Ishikawa (cell line): ENCODE measurements at regions not wholly inside any gene's neighbourhood (a gene's known extent, or its start where the extent isn't known, plus 50 kb on each side); places are given as distances from the start of the nearest gene placed in this dataset.

Experiments
- CEBPB ChIP-seq: IDR thresholded peaks from 2 replicates; pipeline ENCODE4 v1.6.1; 2012
- CREB1 ChIP-seq: IDR thresholded peaks from 2 replicates; pipeline ENCODE4 v1.6.1; 2012; ENCODE audit warnings: low read depth
- EGR1 ChIP-seq: IDR thresholded peaks from 2 replicates; pipeline ENCODE4 v1.6.1; 2012
- EP300 ChIP-seq: IDR thresholded peaks from 2 replicates; pipeline ENCODE4 v1.6.1; 2012; ENCODE audit warnings: borderline replicate concordance
- FOXM1 ChIP-seq: IDR thresholded peaks from 2 replicates; pipeline ENCODE4 v1.6.1; 2012; ENCODE audit warnings: low read depth, borderline replicate concordance
- MAX ChIP-seq: IDR thresholded peaks from 2 replicates; pipeline ENCODE4 v1.6.1; 2012
- NFIC ChIP-seq: IDR thresholded peaks from 2 replicates; pipeline ENCODE4 v1.6.1; 2012
- RAD21 ChIP-seq: IDR thresholded peaks from 2 replicates; pipeline ENCODE4 v1.6.1; 2012; ENCODE audit warnings: low read depth
- REST ChIP-seq: IDR thresholded peaks from 2 replicates; pipeline ENCODE4 v1.6.1; 2012; ENCODE audit warnings: low read depth, mild to moderate bottlenecking
- TAF1 ChIP-seq: IDR thresholded peaks from 2 replicates; pipeline ENCODE4 v1.6.1; 2012; ENCODE audit warnings: low read depth, mild to moderate bottlenecking
- TCF12 ChIP-seq: IDR thresholded peaks from 2 replicates; pipeline ENCODE4 v1.6.1; 2012; ENCODE audit warnings: low read depth
- TEAD4 ChIP-seq: IDR thresholded peaks from 2 replicates; pipeline ENCODE4 v1.6.1; 2012
- USF1 ChIP-seq: IDR thresholded peaks from 2 replicates; pipeline ENCODE4 v1.6.1; 2012
- YY1 ChIP-seq: IDR thresholded peaks from 2 replicates; pipeline ENCODE4 v1.6.1; 2012; ENCODE audit warnings: low read depth
- ZBTB7A ChIP-seq: IDR thresholded peaks from 2 replicates; pipeline ENCODE4 v1.6.1; 2012; ENCODE audit warnings: low read depth

- no peak for TF ChIP-seq YY1
- TF ChIP-seq ZBTB7A: no peak
- no peak for TF ChIP-seq RAD21
- TF ChIP-seq TAF1: no peak
- no peak for TF ChIP-seq FOXM1
- no peak for TF ChIP-seq TCF12
- TF ChIP-seq EP300: no peak
- no peak for TF ChIP-seq NFIC
- no peak for TF ChIP-seq MAX
- no peak for TF ChIP-seq REST
- no peak for TF ChIP-seq TEAD4
- no peak for TF ChIP-seq USF1
- TF ChIP-seq CREB1: no peak
- no peak for TF ChIP-seq CEBPB
- no peak for TF ChIP-seq EGR1
These were observed 137.6 kb upstream of the ZNF385D start for GRCh38 chr3:21888656-21889055.

GRCh38 chr3:21889166-21889565 is 138.2 kb upstream of the ZNF385D start:
- TF ChIP-seq USF1 (no peak), RAD21 (no peak), REST (no peak), YY1 (no peak), FOXM1 (no peak), TCF12 (no peak), TAF1 (no peak), CEBPB (no peak)

GRCh38 chr3:21892104-21892503 is 141.1 kb upstream of the ZNF385D start:
- no peak for TF ChIP-seq MAX
- TF ChIP-seq TCF12: no peak

DNA sequence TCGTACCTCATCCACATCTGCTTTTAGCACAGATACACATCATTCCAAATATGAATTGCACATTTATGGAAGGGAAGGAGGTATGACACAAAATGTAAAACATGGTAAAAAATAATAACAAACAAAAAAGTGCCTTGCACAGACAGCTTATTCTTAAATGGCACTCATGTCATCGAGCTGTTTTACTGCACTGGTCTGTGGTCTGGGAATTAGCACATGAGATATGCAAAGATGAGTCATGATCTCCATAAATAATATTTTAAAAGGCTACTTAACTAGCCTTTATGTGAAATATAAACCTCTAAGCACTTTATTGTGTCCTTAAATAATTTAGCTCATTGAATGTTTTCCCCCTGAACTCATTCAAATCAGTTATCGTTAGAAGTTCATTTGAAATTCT is 142.2 kb upstream of the ZNF385D start:
- TF ChIP-seq EP300 (no peak), FOXM1 (no peak), EGR1 (no peak), REST (no peak), CEBPB (no peak), NFIC (no peak), TCF12 (no peak), RAD21 (no peak), TEAD4 (no peak), USF1 (no peak), YY1 (no peak), TAF1 (no peak), CREB1 (no peak), ZBTB7A (no peak), MAX (no peak)
